ENCODE measurements at regions not wholly inside any gene's neighbourhood (a gene's known extent, or its start where the extent isn't known, plus 50 kb on each side); places are given as distances from the start of the nearest gene placed in this dataset.

DNA sequence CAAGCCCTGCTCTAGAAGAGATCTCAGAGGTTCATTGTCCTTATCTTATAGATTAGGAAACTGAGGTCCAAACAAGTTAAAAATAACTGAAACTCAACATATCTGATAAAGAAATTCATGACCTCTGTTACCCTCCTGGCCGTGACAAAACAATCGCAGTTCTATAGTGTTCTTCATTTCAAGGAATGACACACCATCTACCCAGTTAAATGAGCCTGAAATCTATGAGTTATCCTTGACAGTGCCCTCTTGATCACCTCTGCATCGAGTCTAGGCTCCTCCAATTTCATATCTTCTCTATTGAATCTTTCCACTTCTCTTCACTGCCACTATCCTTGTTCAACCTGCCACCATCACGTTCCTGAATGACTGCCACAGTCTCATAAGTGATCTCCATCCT is 325.3 kb upstream of the TEX13C start:
- no peak for DNase-seq (ENCODE audit: low spot score)

DNA sequence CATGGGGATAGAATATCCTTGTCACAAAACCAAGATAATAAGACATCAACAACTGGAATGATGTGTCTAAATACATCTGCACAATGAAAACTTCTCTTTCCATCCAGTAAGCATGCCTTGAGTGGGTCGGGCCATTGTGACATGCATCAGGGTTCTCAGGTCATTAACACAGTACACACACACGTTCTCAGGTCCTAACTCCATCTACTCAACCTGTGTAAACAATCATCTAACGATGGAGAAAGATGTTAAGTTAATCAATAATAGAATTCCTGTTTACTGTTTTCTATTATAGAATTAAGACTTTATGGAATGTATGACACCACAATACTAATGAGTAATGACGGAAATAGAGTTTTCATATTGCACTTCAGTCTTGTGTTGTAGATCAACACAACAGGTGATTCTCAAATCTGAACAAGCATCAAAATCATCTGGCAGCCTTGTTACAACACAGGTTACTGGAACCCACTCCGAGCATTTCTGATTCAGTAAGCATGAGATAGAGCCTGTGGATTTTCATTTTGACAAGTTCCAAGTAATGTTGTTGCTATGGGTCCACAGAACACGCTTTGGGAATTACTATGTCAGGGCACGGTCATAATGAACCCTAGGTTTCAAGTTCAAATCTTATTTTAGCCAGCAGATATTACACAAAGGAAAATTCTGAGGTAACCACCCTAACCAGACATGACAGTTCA is 315.8 kb upstream of the TEX13C start:
- no peak for DNase-seq (ENCODE audit: low spot score)

DNA sequence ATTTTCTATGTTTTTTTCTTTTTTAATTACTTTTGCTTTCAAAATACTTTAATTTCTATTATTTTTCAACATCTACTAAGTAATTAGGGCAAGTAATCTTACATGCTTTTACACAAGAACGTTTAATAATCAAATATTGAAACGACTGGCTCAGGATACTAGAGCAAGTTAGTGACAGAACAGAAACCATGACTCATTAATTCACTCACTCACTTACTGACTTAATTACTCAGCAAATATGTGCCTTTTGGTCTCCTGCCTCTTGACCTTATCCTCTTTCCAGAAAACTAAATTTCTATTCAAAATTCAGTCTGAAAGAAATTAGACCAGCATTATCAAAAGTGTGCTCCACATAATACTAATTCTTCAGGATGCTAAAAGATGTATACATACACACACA is 314.9 kb upstream of the TEX13C start:
- DNase-seq (ENCODE audit: low spot score): no peak

DNA sequence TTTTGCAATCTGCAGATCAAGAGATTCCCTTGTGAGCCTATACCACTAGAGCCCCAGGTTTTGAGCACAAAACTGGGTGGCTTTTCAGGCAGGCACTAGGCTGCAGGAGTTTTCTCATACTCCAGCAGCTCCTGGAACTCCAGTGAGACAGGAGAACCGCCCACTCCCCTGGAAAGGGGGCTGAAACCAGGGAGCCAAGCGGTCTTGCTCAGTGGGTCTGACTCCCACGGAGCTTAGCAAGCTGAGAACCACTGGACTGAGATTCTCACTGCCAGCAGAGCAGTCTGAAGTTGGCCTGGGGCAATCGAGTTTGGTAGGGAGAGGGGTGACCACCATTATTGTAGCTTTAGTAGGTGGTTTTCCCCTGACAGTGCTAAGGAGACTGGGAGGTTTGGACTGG is 313.8 kb upstream of the TEX13C start:
- no peak for DNase-seq (ENCODE audit: low spot score)

DNA sequence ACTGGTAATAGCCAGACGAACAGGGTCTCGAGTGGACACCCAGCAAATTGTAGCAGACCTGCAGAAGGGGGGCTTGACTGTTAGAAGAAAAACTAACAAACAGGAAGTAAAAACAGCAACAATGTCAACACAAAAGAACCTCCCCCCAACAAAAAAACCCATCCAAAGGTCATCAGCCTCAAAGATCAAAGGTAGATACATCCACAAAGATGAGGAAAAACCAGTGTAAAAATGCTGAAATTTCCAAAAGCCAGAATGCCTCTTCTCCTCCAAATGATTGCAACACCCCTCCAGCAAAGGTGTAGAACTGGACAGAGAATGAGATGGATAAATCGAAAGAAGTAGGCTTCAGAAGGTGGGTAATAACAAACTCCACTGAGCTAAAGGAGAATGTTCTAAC is 313.0 kb upstream of the TEX13C start:
- DNase-seq (ENCODE audit: low spot score): no peak

DNA sequence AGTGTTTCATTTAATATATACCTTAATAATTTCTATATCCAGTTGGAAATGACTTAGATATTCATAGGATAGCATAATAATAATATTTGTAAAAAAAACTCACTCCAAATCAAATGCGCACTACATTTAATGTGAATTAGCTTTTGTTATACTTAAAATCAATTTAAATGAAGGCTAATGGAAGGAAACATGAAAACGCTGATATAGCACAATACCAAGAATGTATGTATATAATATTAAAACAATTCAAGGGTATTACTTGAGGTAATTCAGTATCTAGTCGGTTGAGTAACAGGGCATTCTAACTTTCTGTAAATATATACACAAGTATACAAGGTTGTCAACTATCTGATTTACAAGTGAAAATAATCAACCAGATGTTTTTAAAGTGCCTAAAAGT is 307.1 kb upstream of the TEX13C start:
- DNase-seq (ENCODE audit: low spot score): no peak

DNA sequence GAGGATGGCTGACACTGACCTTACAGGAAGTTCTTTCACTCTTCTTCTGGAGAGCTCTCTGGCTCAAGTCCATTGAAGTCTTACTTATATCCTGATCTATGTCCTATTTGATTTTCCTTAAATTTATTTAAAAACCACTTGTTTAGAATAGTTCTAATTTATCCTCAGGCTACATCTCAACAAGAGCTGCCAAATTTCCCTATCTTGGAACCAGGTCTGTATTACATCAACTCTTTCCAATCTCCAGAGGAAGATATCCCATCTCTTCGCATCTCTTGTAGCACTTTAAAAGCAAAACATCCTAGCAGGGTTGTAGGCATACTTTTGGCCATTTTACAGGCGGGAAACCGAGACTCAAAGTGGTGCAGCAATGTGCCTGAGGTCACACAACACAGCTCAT is 290.5 kb upstream of the TEX13C start:
- DNase-seq (ENCODE audit: low spot score): no peak
